Upper lobe of right lung (tissue), 1 donor: ENCODE measurements at regions not wholly inside any gene's neighbourhood (a gene's known extent, or its start where the extent isn't known, plus 50 kb on each side); places are given as distances from the start of the nearest gene placed in this dataset.

ENCODE experiments used
- ATAC-seq: fragments of 200-7000 bp; cut with Tn5 transposase; one replicate; pipeline ENCODE4 v1.9.1; 2020; ENCODE audit warnings: mild to moderate bottlenecking, moderate library complexity
- DNase-seq: peaks from one replicate; pipeline ENCODE4 v3.0.0-alpha.2; 2020
- H3K27ac ChIP-seq: fragments of 200-600 bp; one replicate; pipeline ENCODE4 v1.8.0; 2022
- H3K27me3 ChIP-seq: fragments of 200-600 bp; one replicate; pipeline ENCODE4 v1.8.0; 2022; ENCODE audit warnings: mild to moderate bottlenecking
- H3K36me3 ChIP-seq: fragments of 200-600 bp; one replicate; pipeline ENCODE4 v1.8.0; 2022
- H3K4me1 ChIP-seq: fragments of 200-600 bp; one replicate; pipeline ENCODE4 v1.8.0; 2022
- H3K4me3 ChIP-seq: fragments of 200-600 bp; one replicate; pipeline ENCODE4 v1.8.0; 2022; ENCODE audit warnings: mild to moderate bottlenecking
- H3K9me3 ChIP-seq: fragments of 200-600 bp; one replicate; pipeline ENCODE4 v1.8.0; 2022
- CTCF ChIP-seq: fragments of 200-600 bp; IDR thresholded peaks from one replicate; pipeline ENCODE4 v1.8.0; 2022; ENCODE audit warnings: antibody characterized with exemption
- intact Hi-C: fragments of 100-400 bp; cut with DNase I; formaldehyde crosslinking; loops from one replicate; pipeline ENCODE4 v1.11.0; 2022
- donor health status: DM: no; HTN: yes; CAD: no; lungs with severe emphysema.

- intact Hi-C loops, result no loop called here
- Histone ChIP-seq H3K4me3 (no peak overlapping the region), H3K9me3 (no peaks in the 10 kb centered on the region), H3K4me1 (no peaks in the 10 kb centered on the region), H3K36me3 (no peaks in the 10 kb centered on the region), H3K27me3 (peaks cover 5% of the 10 kb centered on the region), H3K27ac (no peak overlapping the region)
- ATAC-seq (no peak), DNase-seq (no peak)
- TF ChIP-seq CTCF, result no peak
These were observed 183.7 kb downstream of the MCHR2 start for GRCh38 chr6:99810295-99810694.

- no peak overlapping the region for H3K4me3 ChIP-seq
- TF ChIP-seq CTCF, result no peak
- intact Hi-C loops, result no loop called here
- H3K9me3 ChIP-seq, result no peaks in the 10 kb centered on the region
- no peaks in the 10 kb centered on the region for H3K27me3 ChIP-seq
- DNase-seq, result no peak
- peak; percentile 77 for ATAC-seq
- no peaks in the 10 kb centered on the region for H3K4me1 ChIP-seq
- no peaks in the 10 kb centered on the region for H3K36me3 ChIP-seq
- H3K27ac ChIP-seq, result no peak overlapping the region
These were observed 182.9 kb downstream of the MCHR2 start for GRCh38 chr6:99810942-99811620.

- TF ChIP-seq CTCF, result no peak
- ATAC-seq, result no peak
- no peak overlapping the region for H3K4me3 ChIP-seq
- H3K36me3 ChIP-seq, result no peaks in the 10 kb centered on the region
- no peaks in the 10 kb centered on the region for H3K4me1 ChIP-seq
- H3K27me3 ChIP-seq, result no peaks in the 10 kb centered on the region
- DNase-seq, result no peak
- no peak overlapping the region for H3K27ac ChIP-seq
- intact Hi-C loops, result no loop called here
- no peaks in the 10 kb centered on the region for H3K9me3 ChIP-seq
These were observed 182.4 kb downstream of the MCHR2 start for GRCh38 chr6:99811636-99812035.

- ATAC-seq (no peak), DNase-seq (no peak)
- intact Hi-C loops, result no loop called here
- no peaks in the 10 kb centered on the region for H3K9me3 ChIP-seq
- no peak overlapping the region for H3K27ac ChIP-seq
- no peaks in the 10 kb centered on the region for H3K4me1 ChIP-seq
- no peaks in the 10 kb centered on the region for H3K27me3 ChIP-seq
- no peak for TF ChIP-seq CTCF
- H3K4me3 ChIP-seq, result no peak overlapping the region
- H3K36me3 ChIP-seq, result no peaks in the 10 kb centered on the region
These were observed 180.5 kb downstream of the MCHR2 start for GRCh38 chr6:99813565-99813964.

- TF ChIP-seq CTCF, result no peak
- intact Hi-C loops, result no loop called here
- no peak overlapping the region for H3K4me3 ChIP-seq
- H3K27me3 ChIP-seq, result no peaks in the 10 kb centered on the region
- ATAC-seq (no peak), DNase-seq (no peak)
- H3K36me3 ChIP-seq, result no peaks in the 10 kb centered on the region
- no peaks in the 10 kb centered on the region for H3K9me3 ChIP-seq
- H3K27ac ChIP-seq, result no peak overlapping the region
- H3K4me1 ChIP-seq, result no peaks in the 10 kb centered on the region
These were observed 179.6 kb downstream of the MCHR2 start for GRCh38 chr6:99814230-99814928.
